Endothelial cell (in vitro differentiated cells): ENCODE measurements at regions not wholly inside any gene's neighbourhood (a gene's known extent, or its start where the extent isn't known, plus 50 kb on each side); places are given as distances from the start of the nearest gene placed in this dataset.

Experiments used
- DNase-seq: peaks from one replicate; pipeline ENCODE4 v3.0.0; 2021; ENCODE audit warnings: low spot score
- H3K27ac Mint-ChIP-seq: one replicate; pipeline ENCODE4 v1.8.0; 2021; ENCODE audit warnings: mixed read lengths, inconsistent platforms; ENCODE audit not compliant: unreplicated experiment
- H3K27me3 Mint-ChIP-seq: one replicate; pipeline ENCODE4 v1.8.0; 2021; ENCODE audit warnings: mild to moderate bottlenecking, moderate library complexity, mixed read lengths, inconsistent platforms; ENCODE audit not compliant: unreplicated experiment
- H3K36me3 Mint-ChIP-seq: one replicate; pipeline ENCODE4 v1.8.0; 2021; ENCODE audit warnings: mild to moderate bottlenecking, low read depth, mixed read lengths, inconsistent platforms; ENCODE audit not compliant: unreplicated experiment
- H3K4me1 Mint-ChIP-seq: one replicate; pipeline ENCODE4 v1.8.0; 2021; ENCODE audit warnings: mild to moderate bottlenecking, mixed read lengths, inconsistent platforms; ENCODE audit not compliant: unreplicated experiment
- H3K4me3 Mint-ChIP-seq: one replicate; pipeline ENCODE4 v1.8.0; 2021; ENCODE audit warnings: mild to moderate bottlenecking, mixed read lengths, inconsistent platforms; ENCODE audit not compliant: unreplicated experiment
- H3K9me3 Mint-ChIP-seq: one replicate; pipeline ENCODE4 v1.8.0; 2021; ENCODE audit warnings: mixed read lengths, inconsistent platforms; ENCODE audit not compliant: unreplicated experiment
- TF ChIP-seq, protein P1 (sequence below): fragments of 200-600 bp; sonication (generic); IDR thresholded peaks from one replicate; pipeline ENCODE4 v1.5.0; 2021; ENCODE audit warnings: antibody characterized with exemption; ENCODE audit not compliant: unreplicated experiment

DNA sequence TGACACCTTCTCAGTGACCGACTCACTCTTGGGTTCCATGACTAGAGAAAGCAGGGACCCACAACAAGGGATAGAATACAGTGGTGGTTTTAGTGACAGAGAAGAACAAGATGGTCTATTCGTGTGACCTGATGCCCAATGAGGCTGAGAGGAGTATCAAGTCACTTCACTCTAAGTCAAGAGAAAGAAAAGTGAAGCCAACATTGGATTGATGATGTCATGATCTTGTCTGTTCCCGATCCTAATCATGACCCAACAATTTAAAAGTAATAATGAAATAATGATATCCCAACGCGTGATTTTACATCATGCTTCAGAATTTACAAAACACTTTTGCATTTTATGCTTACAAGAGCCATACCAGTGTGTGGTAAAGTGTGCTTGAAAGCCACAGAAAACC, 155.6 kb upstream of the POU3F3 start:
- Mint-ChIP-seq H3K4me3 (no peak overlapping the region), H3K9me3 (no peaks in the 10 kb centered on the region), H3K27ac (no peak overlapping the region), H3K4me1 (peaks cover 17% of the 10 kb centered on the region), H3K36me3 (no peaks in the 10 kb centered on the region), H3K27me3 (peaks cover 2% of the 10 kb centered on the region)
- TF ChIP-seq, protein P1, sequence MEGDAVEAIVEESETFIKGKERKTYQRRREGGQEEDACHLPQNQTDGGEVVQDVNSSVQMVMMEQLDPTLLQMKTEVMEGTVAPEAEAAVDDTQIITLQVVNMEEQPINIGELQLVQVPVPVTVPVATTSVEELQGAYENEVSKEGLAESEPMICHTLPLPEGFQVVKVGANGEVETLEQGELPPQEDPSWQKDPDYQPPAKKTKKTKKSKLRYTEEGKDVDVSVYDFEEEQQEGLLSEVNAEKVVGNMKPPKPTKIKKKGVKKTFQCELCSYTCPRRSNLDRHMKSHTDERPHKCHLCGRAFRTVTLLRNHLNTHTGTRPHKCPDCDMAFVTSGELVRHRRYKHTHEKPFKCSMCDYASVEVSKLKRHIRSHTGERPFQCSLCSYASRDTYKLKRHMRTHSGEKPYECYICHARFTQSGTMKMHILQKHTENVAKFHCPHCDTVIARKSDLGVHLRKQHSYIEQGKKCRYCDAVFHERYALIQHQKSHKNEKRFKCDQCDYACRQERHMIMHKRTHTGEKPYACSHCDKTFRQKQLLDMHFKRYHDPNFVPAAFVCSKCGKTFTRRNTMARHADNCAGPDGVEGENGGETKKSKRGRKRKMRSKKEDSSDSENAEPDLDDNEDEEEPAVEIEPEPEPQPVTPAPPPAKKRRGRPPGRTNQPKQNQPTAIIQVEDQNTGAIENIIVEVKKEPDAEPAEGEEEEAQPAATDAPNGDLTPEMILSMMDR: no peak
- no peak for DNase-seq

GRCh38 chr2:104701411-104701911, 152.5 kb upstream of the POU3F3 start:
- H3K27me3 Mint-ChIP-seq: peaks cover 2% of the 10 kb centered on the region
- no peak overlapping the region for H3K27ac Mint-ChIP-seq
- no peak overlapping the region for H3K4me3 Mint-ChIP-seq
- TF ChIP-seq, protein P1: no peak
- DNase-seq: no peak
- no peaks in the 10 kb centered on the region for H3K9me3 Mint-ChIP-seq
- no peaks in the 10 kb centered on the region for H3K36me3 Mint-ChIP-seq
- peaks cover 35% of the 10 kb centered on the region for H3K4me1 Mint-ChIP-seq

GRCh38 chr2:104702031-104702850, 151.7 kb upstream of the POU3F3 start:
- DNase-seq: no peak
- H3K27me3 Mint-ChIP-seq: peaks cover 2% of the 10 kb centered on the region
- TF ChIP-seq, protein P1: no peak
- no peaks in the 10 kb centered on the region for H3K36me3 Mint-ChIP-seq
- H3K4me3 Mint-ChIP-seq: no peak overlapping the region
- H3K9me3 Mint-ChIP-seq: no peaks in the 10 kb centered on the region
- peaks cover 38% of the 10 kb centered on the region for H3K4me1 Mint-ChIP-seq
- H3K27ac Mint-ChIP-seq: no peak overlapping the region

DNA sequence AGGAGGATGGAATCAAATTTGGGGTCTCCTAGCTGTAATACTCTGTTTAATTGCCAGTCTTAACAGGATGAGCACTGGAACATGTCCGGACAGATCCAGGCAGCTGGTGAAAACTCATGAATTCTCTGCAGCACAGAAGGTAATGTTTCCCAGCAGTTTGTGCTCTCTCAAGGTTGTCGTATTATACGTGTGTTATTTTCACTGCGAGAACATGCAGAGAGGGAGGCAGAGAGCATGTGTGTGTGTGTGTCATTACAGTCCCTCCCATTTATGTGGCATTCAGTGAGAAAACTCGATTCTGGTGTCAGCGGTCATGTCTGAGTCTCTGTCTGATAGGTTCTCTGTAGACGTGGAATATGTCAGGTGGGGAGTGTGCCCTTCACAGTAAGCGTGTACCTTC, 150.2 kb upstream of the POU3F3 start:
- H3K9me3 Mint-ChIP-seq: no peaks in the 10 kb centered on the region
- no peaks in the 10 kb centered on the region for H3K36me3 Mint-ChIP-seq
- H3K4me1 Mint-ChIP-seq: peaks cover 40% of the 10 kb centered on the region
- peak overlapping the region; percentile 39 for H3K27ac Mint-ChIP-seq
- no peak overlapping the region for H3K4me3 Mint-ChIP-seq
- TF ChIP-seq, protein P1: no peak
- no peak for DNase-seq
- H3K27me3 Mint-ChIP-seq: peaks cover 2% of the 10 kb centered on the region

GRCh38 chr2:104704496-104705245, 149.2 kb upstream of the POU3F3 start:
- Mint-ChIP-seq H3K27me3 (peaks cover 2% of the 10 kb centered on the region), H3K4me3 (no peak overlapping the region), H3K4me1 (peaks cover 43% of the 10 kb centered on the region), H3K27ac (no peak overlapping the region), H3K9me3 (no peaks in the 10 kb centered on the region), H3K36me3 (no peaks in the 10 kb centered on the region)
- DNase-seq: no peak
- TF ChIP-seq, protein P1: no peak
